Subcutaneous abdominal adipose tissue (tissue), 5 donors: ENCODE measurements at regions not wholly inside any gene's neighbourhood (a gene's known extent, or its start where the extent isn't known, plus 50 kb on each side); places are given as distances from the start of the nearest gene placed in this dataset.
A peak's percentile ranks its signal among the peaks of the same experiment; 100 is the strongest.

Experiments
- H3K27ac ChIP-seq: one replicate; pipeline ENCODE4 v1.7.0; 2013; ENCODE audit warnings: low read depth, mild to moderate bottlenecking, inconsistent platforms, low read length, moderate library complexity
- H3K27me3 ChIP-seq, 5 donors: one replicate each; pipeline ENCODE4 v1.7.0; 2013; ENCODE audit warnings: low read length in 5 of 5, inconsistent platforms in 1 of 5; ENCODE audit not compliant: control insufficient read depth in 5 of 5, insufficient read depth in 4 of 5
- H3K36me3 ChIP-seq, 5 donors: one replicate each; pipeline ENCODE4 v1.7.0; 2013; ENCODE audit warnings: low read length in 5 of 5; ENCODE audit not compliant: control insufficient read depth in 5 of 5, insufficient read depth in 5 of 5
- H3K4me1 ChIP-seq, 5 donors: one replicate each; pipeline ENCODE4 v1.7.0; 2013; ENCODE audit warnings: low read length in 5 of 5, mild to moderate bottlenecking in 3 of 5, moderate library complexity in 1 of 5; ENCODE audit not compliant: control insufficient read depth in 5 of 5, insufficient read depth in 5 of 5
- H3K4me3 ChIP-seq, 5 donors: one replicate each; pipeline ENCODE4 v1.7.0; 2013; ENCODE audit warnings: low read length in 5 of 5, low read depth in 1 of 5
- H3K9ac ChIP-seq, 5 donors: one replicate each; pipeline ENCODE4 v1.7.0; 2013; ENCODE audit warnings: low read length in 5 of 5, mild to moderate bottlenecking in 4 of 5, moderate library complexity in 3 of 5
- H3K9me3 ChIP-seq, 5 donors: one replicate each; pipeline ENCODE4 v1.7.0; 2013; ENCODE audit warnings: low read length in 5 of 5; ENCODE audit not compliant: control insufficient read depth in 5 of 5
- donor health status: healthy.
- donor health status: healthy.
- donor health status: healthy.
- donor health status: healthy.
- donor health status: healthy.

- Histone ChIP-seq H3K27ac (no peak overlapping the region), H3K36me3 (no peaks in the 10 kb centered on the region), H3K9ac (no peak overlapping the region), H3K4me3 (no peak overlapping the region), H3K9me3 (no peaks in the 10 kb centered on the region), H3K27me3 (peaks cover 3 to 17% (median 7%) of the 10 kb centered on the region in 5 donors), H3K4me1 (peaks cover 0 to 7% (median 6%) of the 10 kb centered on the region in 5 donors)
Observed at GRCh38 chr20:20829681-20830080, 117.2 kb upstream of the RALGAPA2 start.

DNA sequence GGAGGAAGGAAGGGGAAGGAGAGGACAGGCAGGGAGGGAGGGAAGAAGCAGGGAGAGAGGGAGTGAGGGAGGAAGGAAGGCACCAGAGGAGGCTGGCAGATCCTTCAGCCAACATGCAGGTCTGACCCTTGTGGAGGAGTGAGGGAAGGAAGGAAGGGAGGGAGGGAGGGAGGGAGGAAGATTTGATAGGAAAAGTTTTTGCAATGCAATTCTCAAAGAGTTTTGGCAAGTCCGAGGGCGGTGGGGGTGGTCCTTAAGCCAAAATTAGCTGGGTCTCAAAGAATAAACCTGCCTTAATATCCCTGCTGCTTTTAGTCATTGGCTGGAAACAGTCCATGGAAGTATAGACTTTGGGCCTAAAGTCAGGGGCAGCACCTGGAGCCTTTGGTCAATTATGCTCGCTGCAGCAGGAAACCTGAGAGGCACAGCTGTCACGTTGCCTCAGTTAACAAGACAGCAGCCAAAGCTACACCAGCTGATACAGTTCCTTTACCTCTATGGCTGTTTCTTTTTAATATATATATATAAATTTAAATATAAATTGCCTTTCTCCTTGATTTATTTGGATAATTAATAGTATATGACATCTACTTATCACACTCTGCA lies 115.7 kb upstream of the RALGAPA2 start:
- peaks cover 3 to 14% (median 5%) of the 10 kb centered on the region in 5 donors for H3K27me3 ChIP-seq
- no peaks in the 10 kb centered on the region for H3K9me3 ChIP-seq
- no peaks in the 10 kb centered on the region for H3K36me3 ChIP-seq
- no peak overlapping the region for H3K27ac ChIP-seq
- no peak overlapping the region for H3K9ac ChIP-seq
- H3K4me3 ChIP-seq: no peak overlapping the region
- H3K4me1 ChIP-seq: peaks cover 4 to 22% (median 20%) of the 10 kb centered on the region in 5 donors

DNA sequence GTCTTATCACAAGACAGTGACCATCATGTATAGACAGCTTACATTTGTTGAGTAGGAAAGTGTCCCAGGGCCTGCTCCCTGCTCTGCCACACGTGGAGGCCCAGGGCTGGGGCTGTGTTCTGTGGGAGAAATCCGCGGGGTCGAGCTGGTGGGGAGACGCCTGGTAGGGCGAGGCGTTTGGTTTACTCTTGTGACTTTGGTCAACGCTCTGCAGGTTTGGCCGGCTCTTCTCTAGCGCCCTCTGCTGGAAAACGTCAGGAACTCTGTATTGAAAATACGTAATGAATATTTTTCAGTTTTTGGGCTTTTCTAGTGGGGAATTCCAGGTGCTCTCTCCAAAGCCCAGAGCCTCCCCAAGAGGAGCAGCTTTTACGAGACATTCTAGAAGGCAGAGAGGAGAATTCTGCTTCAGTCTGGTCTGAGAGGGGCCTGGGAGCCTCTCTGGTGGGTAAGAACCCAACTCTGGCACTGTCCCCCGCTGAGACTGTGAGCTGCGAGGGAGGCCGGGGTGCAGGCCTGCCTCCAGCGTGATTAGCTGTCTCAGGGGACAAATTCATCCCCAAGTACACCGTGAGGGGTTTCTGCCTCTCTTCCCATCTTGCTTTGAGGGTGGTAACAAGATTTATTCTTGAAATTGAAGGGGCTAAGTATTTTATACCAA lies 112.6 kb upstream of the RALGAPA2 start:
- H3K9ac ChIP-seq: peak overlapping the region in 3 of 5 donors; percentile 39 to 62 (median 56)
- peak overlapping the region; percentile 67 for H3K27ac ChIP-seq
- H3K4me3 ChIP-seq: peak overlapping the region; percentile 28 to 52 (median 51)
- H3K4me1 ChIP-seq: peaks cover 4 to 30% (median 24%) of the 10 kb centered on the region in 5 donors
- no peaks in the 10 kb centered on the region for H3K36me3 ChIP-seq
- peaks cover 0 to 10% (median 0%) of the 10 kb centered on the region in 5 donors for H3K27me3 ChIP-seq
- H3K9me3 ChIP-seq: peaks cover 0 to 3% (median 0%) of the 10 kb centered on the region in 5 donors

GRCh38 chr20:20823476-20823881 lies 111.0 kb upstream of the RALGAPA2 start:
- Histone ChIP-seq H3K9ac (no peak overlapping the region), H3K27ac (peak overlapping the region; percentile 69), H3K4me3 (peak overlapping the region in 1 of 5 donors; percentile 25), H3K4me1 (peaks cover 4 to 30% (median 24%) of the 10 kb centered on the region in 5 donors), H3K27me3 (peaks cover 0 to 10% (median 0%) of the 10 kb centered on the region in 5 donors), H3K36me3 (no peaks in the 10 kb centered on the region), H3K9me3 (peaks cover 0 to 3% (median 0%) of the 10 kb centered on the region in 5 donors)

DNA sequence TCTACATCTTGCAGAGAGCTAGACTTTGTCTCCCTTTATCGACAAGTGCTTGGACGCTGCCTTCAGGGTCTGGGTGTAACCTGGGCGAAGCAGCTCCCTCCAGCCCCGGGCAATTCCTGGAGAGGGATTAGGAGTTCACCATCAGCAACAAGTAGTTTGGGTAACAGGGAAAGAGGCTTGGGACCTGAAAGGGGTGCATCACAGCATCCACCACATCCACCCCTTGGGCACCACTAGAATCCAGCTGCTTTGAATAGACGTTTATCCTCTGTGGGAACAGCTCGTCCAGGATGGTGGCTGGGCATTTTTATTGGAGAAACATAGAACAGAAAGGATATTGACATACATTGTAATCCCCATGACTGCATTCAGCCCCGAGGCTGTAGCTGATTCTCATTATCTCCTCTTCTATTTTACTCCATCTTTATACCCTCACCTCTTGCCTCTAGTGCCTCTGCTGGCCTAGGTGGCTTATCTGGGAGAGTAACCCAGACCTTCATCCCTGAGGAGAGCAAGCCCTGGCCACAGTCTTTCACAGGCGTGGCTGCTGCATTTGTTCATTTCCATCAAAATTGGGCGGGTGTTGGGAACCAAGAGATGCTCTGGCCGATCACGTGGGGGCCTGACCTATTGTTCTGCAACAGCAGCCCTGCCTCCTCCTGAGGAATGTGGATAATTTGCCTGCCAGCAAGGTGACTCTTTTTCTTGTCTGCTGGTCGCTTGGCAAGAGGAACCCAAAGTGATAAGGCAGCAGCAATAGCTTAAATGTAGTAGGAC lies 109.2 kb upstream of the RALGAPA2 start:
- peaks cover 0 to 3% (median 0%) of the 10 kb centered on the region in 5 donors for H3K9me3 ChIP-seq
- peaks cover 0 to 2% (median 0%) of the 10 kb centered on the region in 5 donors for H3K27me3 ChIP-seq
- H3K4me3 ChIP-seq: no peak overlapping the region
- H3K4me1 ChIP-seq: peaks cover 8 to 38% (median 27%) of the 10 kb centered on the region in 5 donors
- H3K36me3 ChIP-seq: no peaks in the 10 kb centered on the region
- H3K27ac ChIP-seq: no peak overlapping the region
- no peak overlapping the region for H3K9ac ChIP-seq

DNA sequence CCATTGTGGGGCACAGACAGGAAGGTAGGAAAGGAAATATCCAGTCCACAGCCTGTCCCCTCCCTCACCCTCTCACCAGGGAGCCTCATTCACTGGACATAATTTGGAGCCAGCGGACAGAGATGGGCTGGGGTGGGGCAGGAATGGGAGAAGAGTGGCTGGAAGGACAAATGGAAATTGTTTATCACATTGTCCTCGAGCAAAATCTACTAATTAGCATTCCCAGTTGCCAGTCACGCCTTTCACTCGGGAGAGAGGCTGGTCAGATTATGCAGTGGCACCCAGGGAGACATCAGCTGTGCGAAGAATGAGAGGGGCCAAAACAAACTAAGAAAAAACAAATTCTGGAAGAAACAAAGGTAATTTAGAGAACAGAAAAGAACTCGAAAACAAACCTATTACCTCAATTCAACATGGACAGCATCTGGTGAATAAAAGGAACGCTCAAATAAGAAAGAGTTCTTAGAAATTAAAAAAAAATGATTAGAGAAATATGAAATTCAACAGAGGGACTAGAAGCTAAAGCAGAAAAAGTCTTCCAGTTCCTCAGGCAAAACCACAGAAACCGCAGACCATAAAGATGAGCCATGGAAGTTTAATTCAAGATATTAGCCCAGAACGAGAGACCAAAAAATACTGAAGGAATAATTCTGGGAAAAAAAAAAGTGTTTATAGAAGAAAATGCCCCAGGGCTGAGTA lies 108.5 kb upstream of the RALGAPA2 start:
- no peak overlapping the region for H3K27ac ChIP-seq
- H3K27me3 ChIP-seq: no peaks in the 10 kb centered on the region
- no peaks in the 10 kb centered on the region for H3K36me3 ChIP-seq
- peaks cover 8 to 38% (median 27%) of the 10 kb centered on the region in 5 donors for H3K4me1 ChIP-seq
- no peak overlapping the region for H3K9ac ChIP-seq
- H3K9me3 ChIP-seq: peaks cover 0 to 3% (median 0%) of the 10 kb centered on the region in 5 donors
- no peak overlapping the region for H3K4me3 ChIP-seq

- Histone ChIP-seq H3K27me3 (no peaks in the 10 kb centered on the region), H3K36me3 (no peaks in the 10 kb centered on the region), H3K9ac (no peak overlapping the region), H3K4me1 (peaks cover 8 to 36% (median 25%) of the 10 kb centered on the region in 5 donors), H3K27ac (no peak overlapping the region), H3K9me3 (peaks cover 0 to 3% (median 0%) of the 10 kb centered on the region in 5 donors), H3K4me3 (no peak overlapping the region)
Observed at GRCh38 chr20:20820104-20820503, 107.7 kb upstream of the RALGAPA2 start.

DNA sequence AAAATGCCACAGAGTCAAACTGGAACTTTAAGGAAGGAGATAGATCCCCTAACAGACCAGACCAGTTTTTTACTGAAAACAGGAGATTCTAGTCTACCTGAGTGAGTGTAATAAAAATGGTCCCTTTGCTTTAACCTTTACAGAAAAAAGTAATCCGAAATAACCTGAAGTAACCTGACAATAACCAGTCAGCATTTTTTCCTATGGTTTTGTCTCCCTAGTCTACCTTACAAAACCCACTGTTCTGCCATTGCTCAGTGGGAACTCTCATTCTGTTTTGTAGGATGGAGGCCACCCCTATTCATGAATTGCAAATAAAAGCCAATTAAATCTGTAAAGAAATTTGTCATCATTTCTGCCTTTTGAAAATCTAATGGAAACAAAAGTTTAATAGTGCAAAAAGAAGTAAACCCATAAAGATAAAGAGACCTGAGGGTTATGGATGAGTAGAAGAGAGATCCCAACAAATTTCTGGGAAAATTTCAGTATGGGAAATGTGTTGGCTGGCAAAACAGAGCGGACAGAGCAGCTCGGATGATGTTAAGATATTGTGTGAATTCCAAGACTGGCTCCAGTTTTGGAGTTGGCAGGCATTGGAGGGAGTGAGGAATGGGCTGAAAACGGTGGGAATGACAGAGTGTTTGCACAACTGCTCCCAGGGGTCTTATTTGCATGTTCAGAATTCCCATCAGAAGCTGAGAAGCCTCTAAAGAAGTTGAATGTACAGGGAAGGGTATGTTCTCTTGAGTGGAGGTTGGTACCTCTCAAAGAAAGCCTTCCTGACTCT lies 104.7 kb upstream of the RALGAPA2 start:
- Histone ChIP-seq H3K36me3 (no peaks in the 10 kb centered on the region), H3K27me3 (no peaks in the 10 kb centered on the region), H3K9me3 (no peaks in the 10 kb centered on the region), H3K27ac (no peak overlapping the region), H3K4me3 (no peak overlapping the region), H3K9ac (peak overlapping the region in 1 of 5 donors; percentile 21), H3K4me1 (peaks cover 4 to 17% (median 9%) of the 10 kb centered on the region in 5 donors)
